Fibroblast of pulmonary artery (primary cell): ENCODE measurements at regions not wholly inside any gene's neighbourhood (a gene's known extent, or its start where the extent isn't known, plus 50 kb on each side); places are given as distances from the start of the nearest gene placed in this dataset.
A peak's percentile ranks its signal among the peaks of the same experiment; 100 is the strongest.

ENCODE experiments used
- DNase-seq: peaks from one replicate; pipeline ENCODE4 v3.0.0-alpha.2; 2010; ENCODE audit warnings: low read depth
- H3K4me3 ChIP-seq: replicated peaks from 2 replicates; pipeline ENCODE4 v1.5.1; 2011; ENCODE audit warnings: low read depth, mild to moderate bottlenecking, control low read depth, low read length, moderate library complexity
- CTCF ChIP-seq: IDR thresholded peaks from 2 replicates; pipeline ENCODE4 v1.5.1; 2011; ENCODE audit warnings: mild to moderate bottlenecking, control low read depth, low read length, inconsistent platforms; ENCODE audit errors: missing control alignments

- no peak for DNase-seq
- H3K4me3 ChIP-seq: no peak overlapping the region
- no peak for TF ChIP-seq CTCF
Measured at GRCh38 chr6:18584372-18584771, 197.2 kb downstream of the RNF144B start.

GRCh38 chr6:18585032-18585573, 198.0 kb downstream of the RNF144B start:
- TF ChIP-seq CTCF: no peak
- no peak overlapping the region for H3K4me3 ChIP-seq
- peak; percentile 75 for DNase-seq

- no peak overlapping the region for H3K4me3 ChIP-seq
- TF ChIP-seq CTCF: no peak
- no peak for DNase-seq
Measured at GRCh38 chr6:18586133-18586532, 199.0 kb downstream of the RNF144B start.

- TF ChIP-seq CTCF: peak; percentile 99
- peak; percentile 78 for DNase-seq
- H3K4me3 ChIP-seq: no peak overlapping the region
Measured at GRCh38 chr6:18595774-18596530, 208.8 kb downstream of the RNF144B start.

- DNase-seq: no peak
- H3K4me3 ChIP-seq: no peak overlapping the region
- TF ChIP-seq CTCF: no peak
Measured at GRCh38 chr6:18596531-18596835, 209.3 kb downstream of the RNF144B start.

GRCh38 chr6:18598551-18599264, 211.6 kb downstream of the RNF144B start:
- no peak for TF ChIP-seq CTCF
- H3K4me3 ChIP-seq: no peak overlapping the region
- DNase-seq: no peak
